HG03097 (cell line): ENCODE measurements at regions not wholly inside any gene's neighbourhood (a gene's known extent, or its start where the extent isn't known, plus 50 kb on each side); places are given as distances from the start of the nearest gene placed in this dataset.

Source experiments
- ATAC-seq: cut with Tn5 transposase; IDR thresholded peaks from one replicate; pipeline ENCODE4 v1.9.1; 2021; ENCODE audit not compliant: unreplicated experiment, low FRiP score

- ATAC-seq: no peak
Measured at GRCh38 chr2:48132271-48132625, 182.2 kb upstream of the FOXN2 start.

- no peak for ATAC-seq
Measured at GRCh38 chr2:48134704-48135103, 179.8 kb upstream of the FOXN2 start.

GRCh38 chr2:48135797-48136196, 178.7 kb upstream of the FOXN2 start:
- ATAC-seq: no peak

GRCh38 chr2:48137829-48138228, 176.7 kb upstream of the FOXN2 start:
- no peak for ATAC-seq

GRCh38 chr2:48138898-48139297, 175.6 kb upstream of the FOXN2 start:
- ATAC-seq: no peak

GRCh38 chr2:48140586-48140985, 173.9 kb upstream of the FOXN2 start:
- no peak for ATAC-seq

GRCh38 chr2:48144777-48145176, 169.7 kb upstream of the FOXN2 start:
- ATAC-seq: no peak

- no peak for ATAC-seq
Measured at GRCh38 chr2:48145845-48146452, 168.5 kb upstream of the FOXN2 start.

- no peak for ATAC-seq
Measured at GRCh38 chr2:48146552-48146951, 167.9 kb upstream of the FOXN2 start.

- ATAC-seq: no peak
Measured at GRCh38 chr2:48147719-48148118, 166.8 kb upstream of the FOXN2 start.

- ATAC-seq: no peak
Measured at GRCh38 chr2:48148841-48149430, 165.5 kb upstream of the FOXN2 start.

GRCh38 chr2:48157150-48157549, 157.3 kb upstream of the FOXN2 start:
- ATAC-seq: no peak

GRCh38 chr2:48161628-48162027, 152.9 kb upstream of the FOXN2 start:
- no peak for ATAC-seq

- no peak for ATAC-seq
Measured at GRCh38 chr2:48162742-48163141, 151.7 kb upstream of the FOXN2 start.

GRCh38 chr2:48165070-48165753, 149.3 kb upstream of the FOXN2 start:
- no peak for ATAC-seq

GRCh38 chr2:48169141-48169592, 145.3 kb upstream of the FOXN2 start:
- no peak for ATAC-seq

- ATAC-seq: no peak
Measured at GRCh38 chr2:48170281-48170680, 144.2 kb upstream of the FOXN2 start.

GRCh38 chr2:48173141-48173540, 141.3 kb upstream of the FOXN2 start:
- ATAC-seq: no peak

GRCh38 chr2:48174503-48174902, 140.0 kb upstream of the FOXN2 start:
- ATAC-seq: no peak

- no peak for ATAC-seq
Measured at GRCh38 chr2:48175254-48175653, 139.2 kb upstream of the FOXN2 start.

GRCh38 chr2:48175656-48176055, 138.8 kb upstream of the FOXN2 start:
- no peak for ATAC-seq

- ATAC-seq: no peak
Measured at GRCh38 chr2:48176876-48177275, 137.6 kb upstream of the FOXN2 start.
